HCT116 (cell line): ENCODE measurements at regions not wholly inside any gene's neighbourhood (a gene's known extent, or its start where the extent isn't known, plus 50 kb on each side); places are given as distances from the start of the nearest gene placed in this dataset.

Experiments used
- ATAC-seq: fragments of 200-7000 bp; cut with Tn5 transposase; 2 replicates; pipeline ENCODE4 v1.9.1; 2020; ENCODE audit warnings: mild to moderate bottlenecking, moderate library complexity
- BruUV-seq: library from RNA; stranded (reverse); fragments of 400-500 nt; replicated peaks from 2 replicates; lab custom pipeline; 2021; lab: Mats Ljungman, UMichigan
- CTCF ChIA-PET: fragments of 300-600 bp; sonication (Branson Sonifier 250); formaldehyde crosslinking; loops from one replicate; lab custom pipeline; 2021; ENCODE audit warnings: antibody characterized with exemption; lab: Charles Lee
- POLR2A ChIA-PET: fragments of 300-600, 350-600 bp; sonication (Branson Sonifier 250); formaldehyde crosslinking; loops from one replicate; lab custom pipeline; 2021; ENCODE audit warnings: antibody characterized with exemption; lab: Charles Lee
- RAD21 ChIA-PET, 2 experiments: fragments of 300-600 bp; sonication (Branson Sonifier 250); formaldehyde crosslinking; loops; one replicate each; lab custom pipeline; 2023; ENCODE audit warnings: low total read pairs in 2 of 2; ENCODE audit not compliant: uncharacterized antibody in 2 of 2, unreplicated experiment in 2 of 2, low non-redundant PET in 1 of 2; lab: Charles Lee
- DNase-seq: peaks from one replicate; pipeline ENCODE4 v3.0.0-alpha.2; 2010; ENCODE audit warnings: low read depth, low spot score
- H2AFZ ChIP-seq: fragments of 200-600 bp; shearing (Covaris generic), sonication (generic); 2 replicates; pipeline ENCODE4 v1.6.1; 2017; ENCODE audit warnings: low read depth, mixed run types, mixed read lengths, antibody characterized with exemption, low read length; ENCODE audit not compliant: poor library complexity, severe bottlenecking
- H3K27ac ChIP-seq: 2 replicates; pipeline ENCODE4 v1.5.1; 2012; ENCODE audit warnings: low read depth, low read length
- H3K27me3 ChIP-seq: fragments of 200-600 bp; sonication (generic); 2 replicates; pipeline ENCODE4 v1.6.1; 2016; ENCODE audit warnings: mixed run types, low read length, mixed read lengths; ENCODE audit not compliant: insufficient read depth
- H3K36me3 ChIP-seq, 2 experiments: fragments of 200-500 bp in 1 of 2; fragments of 200-600 bp in 1 of 2; sonication (Bioruptor generic) in 1 of 2; sonication (generic) in 1 of 2; 2 replicates each; pipeline versions ENCODE4 v1.5.1 to v1.6.1; 2014 to 2016; ENCODE audit warnings: low read length in 2 of 2, inconsistent platforms in 1 of 2, mixed read lengths in 1 of 2, mixed run types in 1 of 2; ENCODE audit not compliant: insufficient read depth in 2 of 2, control insufficient read depth in 1 of 2
- H3K4me1 ChIP-seq, 2 experiments: fragments of 200-600 bp in 1 of 2; sonication (generic) in 1 of 2; 2 replicates each; pipeline versions ENCODE4 v1.5.1 to v1.6.1; 2012 to 2017; ENCODE audit warnings: low read length in 2 of 2, inconsistent platforms in 1 of 2, mild to moderate bottlenecking in 1 of 2, mixed read lengths in 1 of 2, mixed run types in 1 of 2, moderate library complexity in 1 of 2; ENCODE audit not compliant: insufficient read depth in 2 of 2, control insufficient read depth in 1 of 2
- H3K4me2 ChIP-seq: fragments of 200-600 bp; sonication (generic); 2 replicates; pipeline ENCODE4 v1.6.1; 2017; ENCODE audit warnings: mixed run types, low read length, mixed read lengths
- H3K4me3 ChIP-seq, 2 experiments: fragments of 200-600 bp in 1 of 2; sonication (generic) in 1 of 2; replicated peaks in 1 of 2; 2 replicates each; pipeline ENCODE4 v1.5.1; 2011 to 2016; ENCODE audit warnings: low read length in 2 of 2, control low read depth in 1 of 2, low read depth in 1 of 2, mild to moderate bottlenecking in 1 of 2, mixed read lengths in 1 of 2, mixed run types in 1 of 2
- H3K79me2 ChIP-seq: fragments of 200-600 bp; sonication (generic); 2 replicates; pipeline ENCODE4 v1.6.1; 2017; ENCODE audit warnings: mild to moderate bottlenecking, mixed run types, low read length, moderate library complexity, mixed read lengths; ENCODE audit not compliant: insufficient read depth
- H3K9ac ChIP-seq: fragments of 200-600 bp; sonication (generic); 2 replicates; pipeline ENCODE4 v1.6.1; 2016; ENCODE audit warnings: low read length, mixed read lengths
- H3K9me2 ChIP-seq: fragments of 200-600 bp; sonication (generic), shearing (Covaris generic); 2 replicates; pipeline ENCODE4 v1.6.1; 2017; ENCODE audit warnings: mixed run types, mild to moderate bottlenecking, moderate library complexity; ENCODE audit not compliant: insufficient read depth
- H3K9me3 ChIP-seq, 2 experiments: fragments of 200-500 bp in 1 of 2; fragments of 200-600 bp in 1 of 2; sonication (Bioruptor generic) in 1 of 2; sonication (generic) in 1 of 2; 2 replicates each; pipeline ENCODE4 v1.6.1; 2014 to 2017; ENCODE audit warnings: low read length in 2 of 2, mixed read lengths in 2 of 2, inconsistent platforms in 1 of 2, low read depth in 1 of 2, mild to moderate bottlenecking in 1 of 2, mixed run types in 1 of 2, moderate library complexity in 1 of 2; ENCODE audit not compliant: control insufficient read depth in 1 of 2, insufficient read depth in 1 of 2
- H4K20me1 ChIP-seq: fragments of 200-600 bp; sonication (generic), shearing (Covaris generic); 2 replicates; pipeline ENCODE4 v1.6.1; 2017; ENCODE audit warnings: mixed run types, mild to moderate bottlenecking, moderate library complexity; ENCODE audit not compliant: insufficient read depth
- CBX3 ChIP-seq: IDR thresholded peaks from 2 replicates; pipeline ENCODE4 v1.6.1; 2012; ENCODE audit warnings: low read depth
- CEBPB ChIP-seq: IDR thresholded peaks from 2 replicates; pipeline ENCODE4 v1.6.1; 2012; ENCODE audit warnings: low read depth
- ELF1 ChIP-seq: IDR thresholded peaks from 2 replicates; pipeline ENCODE4 v1.6.1; 2012; ENCODE audit warnings: low read depth, borderline replicate concordance
- EZH2 ChIP-seq: fragments of 200-600 bp; sonication (generic); IDR thresholded peaks from 2 replicates; pipeline ENCODE4 v1.6.1; 2017; ENCODE audit warnings: antibody characterized with exemption, mixed run types
- EZH2phosphoT487 ChIP-seq: fragments of 200-600 bp; IDR thresholded peaks from 2 replicates; pipeline ENCODE4 v1.6.1; 2018; ENCODE audit warnings: antibody characterized with exemption, borderline replicate concordance
- FOSL1 ChIP-seq: IDR thresholded peaks from 2 replicates; pipeline ENCODE4 v1.6.1; 2012; ENCODE audit warnings: low read depth
- JUND ChIP-seq: IDR thresholded peaks from 2 replicates; pipeline ENCODE4 v1.6.1; 2012
- POLR2AphosphoS5 ChIP-seq: IDR thresholded peaks from 2 replicates; pipeline ENCODE4 v1.6.1; 2011; ENCODE audit warnings: mild to moderate bottlenecking, low read depth, low read length, moderate library complexity
- SIN3A ChIP-seq: IDR thresholded peaks from 2 replicates; pipeline ENCODE4 v1.6.1; 2012; ENCODE audit warnings: low read depth
- ZFX ChIP-seq: fragments of 450-650 bp; IDR thresholded peaks from 2 replicates; pipeline ENCODE4 v1.6.1; 2017
- intact Hi-C: fragments of 100-400 bp; cut with micrococcal nuclease; formaldehyde crosslinking; loops from 2 replicates; pipeline ENCODE4 v1.10.0; 2022
- TF ChIP-seq, protein P1 (sequence below): IDR thresholded peaks from 2 replicates; pipeline ENCODE4 v1.6.1; 2011; ENCODE audit warnings: mild to moderate bottlenecking, low read length, moderate library complexity; ENCODE audit not compliant: insufficient replicate concordance; ENCODE audit errors: extremely low read depth
- TF ChIP-seq, protein P2 (sequence below): IDR thresholded peaks from 2 replicates; pipeline ENCODE4 v1.6.1; 2012; ENCODE audit warnings: low read depth
- TF ChIP-seq, protein P3 (sequence below), 3 experiments: fragments of 200-600 bp in 1 of 3; sonication (generic) in 1 of 3; IDR thresholded peaks in 2 of 3; conservative IDR thresholded peaks in 1 of 3; 2 replicates each; pipeline ENCODE4 v1.5.1; 2012 to 2017; ENCODE audit warnings: low read depth in 2 of 3, low read length in 2 of 3, antibody characterized with exemption in 1 of 3, borderline replicate concordance in 1 of 3, control low read depth in 1 of 3, mild to moderate bottlenecking in 1 of 3, mixed read lengths in 1 of 3, mixed run types in 1 of 3, moderate library complexity in 1 of 3; ENCODE audit not compliant: insufficient read depth in 1 of 3

DNA sequence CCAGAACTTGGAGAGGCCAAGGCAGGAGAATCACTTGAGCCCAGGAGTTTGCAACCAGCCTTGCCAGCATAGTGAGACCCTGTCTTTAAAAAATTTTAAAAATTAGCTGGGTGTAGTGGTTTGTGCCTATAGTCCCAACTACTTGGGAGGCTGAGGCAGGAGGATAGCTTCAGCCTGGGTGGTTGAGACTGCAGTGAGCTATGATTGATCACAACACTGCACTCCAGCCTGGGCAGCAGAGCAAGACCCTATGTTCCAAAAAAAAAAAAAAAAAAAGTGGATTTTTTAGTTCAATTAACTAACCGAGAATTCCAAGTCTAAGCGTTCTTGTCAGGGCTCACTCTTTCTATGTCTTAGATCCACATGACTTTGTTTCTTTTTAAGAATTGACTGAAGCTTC is 130.3 kb upstream of the NRIP1 start:
- TF ChIP-seq SIN3A (no peak), CEBPB (no peak), EZH2 (no peak), POLR2AphosphoS5 (no peak), ELF1 (no peak), EZH2phosphoT487 (no peak), CBX3 (no peak), ZFX (no peak), FOSL1 (no peak), JUND (no peak)
- TF ChIP-seq, protein P1, sequence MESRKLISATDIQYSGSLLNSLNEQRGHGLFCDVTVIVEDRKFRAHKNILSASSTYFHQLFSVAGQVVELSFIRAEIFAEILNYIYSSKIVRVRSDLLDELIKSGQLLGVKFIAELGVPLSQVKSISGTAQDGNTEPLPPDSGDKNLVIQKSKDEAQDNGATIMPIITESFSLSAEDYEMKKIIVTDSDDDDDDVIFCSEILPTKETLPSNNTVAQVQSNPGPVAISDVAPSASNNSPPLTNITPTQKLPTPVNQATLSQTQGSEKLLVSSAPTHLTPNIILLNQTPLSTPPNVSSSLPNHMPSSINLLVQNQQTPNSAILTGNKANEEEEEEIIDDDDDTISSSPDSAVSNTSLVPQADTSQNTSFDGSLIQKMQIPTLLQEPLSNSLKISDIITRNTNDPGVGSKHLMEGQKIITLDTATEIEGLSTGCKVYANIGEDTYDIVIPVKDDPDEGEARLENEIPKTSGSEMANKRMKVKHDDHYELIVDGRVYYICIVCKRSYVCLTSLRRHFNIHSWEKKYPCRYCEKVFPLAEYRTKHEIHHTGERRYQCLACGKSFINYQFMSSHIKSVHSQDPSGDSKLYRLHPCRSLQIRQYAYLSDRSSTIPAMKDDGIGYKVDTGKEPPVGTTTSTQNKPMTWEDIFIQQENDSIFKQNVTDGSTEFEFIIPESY, result no peak
- TF ChIP-seq, protein P2, sequence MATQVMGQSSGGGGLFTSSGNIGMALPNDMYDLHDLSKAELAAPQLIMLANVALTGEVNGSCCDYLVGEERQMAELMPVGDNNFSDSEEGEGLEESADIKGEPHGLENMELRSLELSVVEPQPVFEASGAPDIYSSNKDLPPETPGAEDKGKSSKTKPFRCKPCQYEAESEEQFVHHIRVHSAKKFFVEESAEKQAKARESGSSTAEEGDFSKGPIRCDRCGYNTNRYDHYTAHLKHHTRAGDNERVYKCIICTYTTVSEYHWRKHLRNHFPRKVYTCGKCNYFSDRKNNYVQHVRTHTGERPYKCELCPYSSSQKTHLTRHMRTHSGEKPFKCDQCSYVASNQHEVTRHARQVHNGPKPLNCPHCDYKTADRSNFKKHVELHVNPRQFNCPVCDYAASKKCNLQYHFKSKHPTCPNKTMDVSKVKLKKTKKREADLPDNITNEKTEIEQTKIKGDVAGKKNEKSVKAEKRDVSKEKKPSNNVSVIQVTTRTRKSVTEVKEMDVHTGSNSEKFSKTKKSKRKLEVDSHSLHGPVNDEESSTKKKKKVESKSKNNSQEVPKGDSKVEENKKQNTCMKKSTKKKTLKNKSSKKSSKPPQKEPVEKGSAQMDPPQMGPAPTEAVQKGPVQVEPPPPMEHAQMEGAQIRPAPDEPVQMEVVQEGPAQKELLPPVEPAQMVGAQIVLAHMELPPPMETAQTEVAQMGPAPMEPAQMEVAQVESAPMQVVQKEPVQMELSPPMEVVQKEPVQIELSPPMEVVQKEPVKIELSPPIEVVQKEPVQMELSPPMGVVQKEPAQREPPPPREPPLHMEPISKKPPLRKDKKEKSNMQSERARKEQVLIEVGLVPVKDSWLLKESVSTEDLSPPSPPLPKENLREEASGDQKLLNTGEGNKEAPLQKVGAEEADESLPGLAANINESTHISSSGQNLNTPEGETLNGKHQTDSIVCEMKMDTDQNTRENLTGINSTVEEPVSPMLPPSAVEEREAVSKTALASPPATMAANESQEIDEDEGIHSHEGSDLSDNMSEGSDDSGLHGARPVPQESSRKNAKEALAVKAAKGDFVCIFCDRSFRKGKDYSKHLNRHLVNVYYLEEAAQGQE, result no peak
- TF ChIP-seq, protein P3, sequence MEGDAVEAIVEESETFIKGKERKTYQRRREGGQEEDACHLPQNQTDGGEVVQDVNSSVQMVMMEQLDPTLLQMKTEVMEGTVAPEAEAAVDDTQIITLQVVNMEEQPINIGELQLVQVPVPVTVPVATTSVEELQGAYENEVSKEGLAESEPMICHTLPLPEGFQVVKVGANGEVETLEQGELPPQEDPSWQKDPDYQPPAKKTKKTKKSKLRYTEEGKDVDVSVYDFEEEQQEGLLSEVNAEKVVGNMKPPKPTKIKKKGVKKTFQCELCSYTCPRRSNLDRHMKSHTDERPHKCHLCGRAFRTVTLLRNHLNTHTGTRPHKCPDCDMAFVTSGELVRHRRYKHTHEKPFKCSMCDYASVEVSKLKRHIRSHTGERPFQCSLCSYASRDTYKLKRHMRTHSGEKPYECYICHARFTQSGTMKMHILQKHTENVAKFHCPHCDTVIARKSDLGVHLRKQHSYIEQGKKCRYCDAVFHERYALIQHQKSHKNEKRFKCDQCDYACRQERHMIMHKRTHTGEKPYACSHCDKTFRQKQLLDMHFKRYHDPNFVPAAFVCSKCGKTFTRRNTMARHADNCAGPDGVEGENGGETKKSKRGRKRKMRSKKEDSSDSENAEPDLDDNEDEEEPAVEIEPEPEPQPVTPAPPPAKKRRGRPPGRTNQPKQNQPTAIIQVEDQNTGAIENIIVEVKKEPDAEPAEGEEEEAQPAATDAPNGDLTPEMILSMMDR (IDR thresholded peaks at IDR 0.05 in 2 of 3, conservative IDR thresholded peaks at IDR 0.05 in 1 of 3; ENCODE audit: borderline replicate concordance in 1 of 3, insufficient read depth in 1 of 3, low read depth in 2 of 3, low read length in 2 of 3), result no peak
- DNase-seq (no peak), ATAC-seq (no peak)
- ChIA-PET CTCF (no interaction called here), RAD21 (no interaction called here), POLR2A (no interaction called here)
- no TSS peak for BruUV-seq
- H3K27ac ChIP-seq, result no peak overlapping the region
- no peak overlapping the region for H3K9ac ChIP-seq
- no peaks in the 10 kb centered on the region for H3K27me3 ChIP-seq
- no peaks in the 10 kb centered on the region for H4K20me1 ChIP-seq
- intact Hi-C loops, result no loop called here
- H2AFZ ChIP-seq, result no peak overlapping the region
- no peaks in the 10 kb centered on the region for H3K9me3 ChIP-seq
- H3K4me3 ChIP-seq, result no peak overlapping the region
- no peaks in the 10 kb centered on the region for H3K79me2 ChIP-seq
- H3K36me3 ChIP-seq, result no peaks in the 10 kb centered on the region
- H3K4me2 ChIP-seq, result no peak overlapping the region
- H3K4me1 ChIP-seq, result no peaks in the 10 kb centered on the region
- H3K9me2 ChIP-seq, result no peaks in the 10 kb centered on the region
